PC-9 (cell line): ENCODE measurements at regions not wholly inside any gene's neighbourhood (a gene's known extent, or its start where the extent isn't known, plus 50 kb on each side); places are given as distances from the start of the nearest gene placed in this dataset.

Source experiments
- BruUV-seq: library from RNA; stranded (reverse); fragments of 400-500 nt; replicated peaks from 2 replicates; lab custom pipeline; 2021; lab: Mats Ljungman, UMichigan
- CTCF ChIA-PET: fragments of 300-600 bp; sonication (Branson Sonifier 250); formaldehyde crosslinking; loops from one replicate; lab custom pipeline; 2022; ENCODE audit warnings: antibody characterized with exemption; lab: Charles Lee
- POLR2A ChIA-PET: fragments of 300-600 bp; sonication (Branson Sonifier 250); formaldehyde crosslinking; loops from one replicate; lab custom pipeline; 2022; ENCODE audit warnings: antibody characterized with exemption; ENCODE audit not compliant: unreplicated experiment; lab: Charles Lee
- DNase-seq, 2 experiments: peaks; one replicate each; pipeline versions ENCODE4 v3.0.0 to v3.0.0-alpha.2; 2015 to 2022; ENCODE audit warnings: mixed read lengths in 1 of 2
- H2AFZ ChIP-seq: fragments of 200-600 bp; sonication (generic); 2 replicates; pipeline ENCODE4 v1.8.1; 2017; ENCODE audit warnings: antibody characterized with exemption
- H3F3A ChIP-seq: fragments of 200-600 bp; sonication (generic); 2 replicates; pipeline ENCODE4 v1.8.1; 2017; ENCODE audit warnings: antibody characterized with exemption, mild to moderate bottlenecking, low read depth; ENCODE audit not compliant: insufficient read depth
- H3K27ac ChIP-seq: fragments of 200-600 bp; sonication (generic); 2 replicates; pipeline ENCODE4 v1.6.1; 2016; ENCODE audit warnings: mixed run types
- H3K27me3 ChIP-seq: fragments of 200-600 bp; sonication (generic); 2 replicates; pipeline ENCODE4 v1.6.1; 2016; ENCODE audit warnings: low read depth, mixed run types; ENCODE audit not compliant: insufficient read depth
- H3K36me3 ChIP-seq: fragments of 200-600 bp; sonication (generic); 2 replicates; pipeline ENCODE4 v1.6.1; 2016; ENCODE audit warnings: low read depth, mixed run types
- H3K4me1 ChIP-seq: fragments of 200-600 bp; sonication (generic); replicated peaks from 2 replicates; pipeline ENCODE4 v1.6.1; 2016; ENCODE audit warnings: mixed run types; ENCODE audit not compliant: insufficient read depth
- H3K4me2 ChIP-seq: fragments of 200-600 bp; sonication (generic); 2 replicates; pipeline ENCODE4 v1.6.1; 2017; ENCODE audit warnings: mixed run types
- H3K4me3 ChIP-seq: fragments of 200-600 bp; sonication (generic); 2 replicates; pipeline ENCODE4 v1.6.1; 2016; ENCODE audit warnings: mixed run types
- H3K79me2 ChIP-seq: fragments of 200-600 bp; sonication (generic); 2 replicates; pipeline ENCODE4 v1.6.1; 2017; ENCODE audit warnings: low read depth, mixed run types
- H3K9me2 ChIP-seq: fragments of 200-600 bp; sonication (generic); 2 replicates; pipeline ENCODE4 v1.8.1; 2017; ENCODE audit warnings: mild to moderate bottlenecking; ENCODE audit not compliant: insufficient read depth
- H3K9me3 ChIP-seq: fragments of 200-600 bp; sonication (generic); 2 replicates; pipeline ENCODE4 v1.8.1; 2016; ENCODE audit warnings: low read depth; ENCODE audit not compliant: insufficient read depth
- H4K20me1 ChIP-seq: fragments of 200-600 bp; sonication (generic); 2 replicates; pipeline ENCODE4 v1.8.1; 2017; ENCODE audit not compliant: insufficient read depth
- EZH2 ChIP-seq: fragments of 200-600 bp; sonication (generic); IDR thresholded peaks from 2 replicates; pipeline ENCODE4 v1.8.0; 2017; ENCODE audit warnings: antibody characterized with exemption, low read depth
- intact Hi-C: fragments of 100-400 bp; cut with micrococcal nuclease; formaldehyde crosslinking; loops from one replicate; pipeline ENCODE4 v1.10.0; 2022; ENCODE audit not compliant: unreplicated experiment
- TF ChIP-seq, protein P1 (sequence below): fragments of 200-600 bp; sonication (generic); conservative IDR thresholded peaks from 2 replicates; pipeline ENCODE4 v1.6.1; 2017; ENCODE audit warnings: mixed run types, antibody characterized with exemption, mild to moderate bottlenecking, moderate library complexity

DNA sequence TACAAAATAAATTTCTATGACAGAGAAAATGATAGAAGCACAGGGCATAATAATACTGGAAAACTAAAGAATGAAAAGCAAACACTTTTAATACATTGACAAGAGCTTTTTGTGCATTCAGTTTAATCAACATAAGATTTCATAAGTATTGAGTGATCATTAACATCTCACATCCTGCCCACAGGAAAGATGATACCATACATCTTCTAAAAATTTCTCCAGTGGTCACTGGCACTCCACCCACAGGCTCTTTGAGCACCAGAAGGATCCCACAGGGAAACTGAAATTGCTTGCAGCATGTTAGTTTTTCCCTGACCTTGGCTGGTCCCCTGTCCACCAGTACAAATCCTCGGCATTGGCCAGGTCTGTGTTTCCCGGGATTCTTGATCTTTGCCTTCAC lies 186.0 kb downstream of the CEMIP2 start:
- BruUV-seq: no TSS peak
- TF ChIP-seq, protein P1, sequence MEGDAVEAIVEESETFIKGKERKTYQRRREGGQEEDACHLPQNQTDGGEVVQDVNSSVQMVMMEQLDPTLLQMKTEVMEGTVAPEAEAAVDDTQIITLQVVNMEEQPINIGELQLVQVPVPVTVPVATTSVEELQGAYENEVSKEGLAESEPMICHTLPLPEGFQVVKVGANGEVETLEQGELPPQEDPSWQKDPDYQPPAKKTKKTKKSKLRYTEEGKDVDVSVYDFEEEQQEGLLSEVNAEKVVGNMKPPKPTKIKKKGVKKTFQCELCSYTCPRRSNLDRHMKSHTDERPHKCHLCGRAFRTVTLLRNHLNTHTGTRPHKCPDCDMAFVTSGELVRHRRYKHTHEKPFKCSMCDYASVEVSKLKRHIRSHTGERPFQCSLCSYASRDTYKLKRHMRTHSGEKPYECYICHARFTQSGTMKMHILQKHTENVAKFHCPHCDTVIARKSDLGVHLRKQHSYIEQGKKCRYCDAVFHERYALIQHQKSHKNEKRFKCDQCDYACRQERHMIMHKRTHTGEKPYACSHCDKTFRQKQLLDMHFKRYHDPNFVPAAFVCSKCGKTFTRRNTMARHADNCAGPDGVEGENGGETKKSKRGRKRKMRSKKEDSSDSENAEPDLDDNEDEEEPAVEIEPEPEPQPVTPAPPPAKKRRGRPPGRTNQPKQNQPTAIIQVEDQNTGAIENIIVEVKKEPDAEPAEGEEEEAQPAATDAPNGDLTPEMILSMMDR: no peak
- TF ChIP-seq EZH2: no peak
- H3K4me2 ChIP-seq: no peak overlapping the region

DNA sequence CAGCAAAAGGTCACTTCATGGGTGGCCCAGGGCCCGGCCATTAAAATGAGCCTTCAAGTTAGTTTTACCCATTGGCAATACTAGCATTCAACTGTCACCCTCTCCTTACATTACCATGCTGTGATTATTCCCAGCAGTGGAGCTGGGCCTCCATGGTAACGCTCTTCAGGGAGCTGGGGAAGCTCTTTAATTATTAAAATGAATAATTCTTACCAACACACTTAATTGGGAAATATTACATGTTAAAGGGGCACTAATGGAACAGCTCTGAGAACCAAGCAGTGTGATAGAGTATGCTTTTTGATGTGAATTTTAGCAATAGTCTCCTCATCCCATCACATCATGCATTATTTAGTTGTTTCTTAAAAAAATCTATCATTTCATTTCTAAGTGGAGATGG lies 187.2 kb downstream of the CEMIP2 start:
- Histone ChIP-seq H4K20me1 (no peaks in the 10 kb centered on the region), H3K9me3 (no peaks in the 10 kb centered on the region), H3K36me3 (no peaks in the 10 kb centered on the region), H3K27me3 (no peaks in the 10 kb centered on the region), H3K4me2 (no peak overlapping the region), H3K4me3 (no peak overlapping the region), H2AFZ (no peak overlapping the region), H3K9me2 (no peaks in the 10 kb centered on the region), H3F3A (no peaks in the 10 kb centered on the region), H3K79me2 (no peaks in the 10 kb centered on the region), H3K4me1 (no peaks in the 10 kb centered on the region), H3K27ac (no peak overlapping the region)
- BruUV-seq: no TSS peak
- POLR2A ChIA-PET: interaction anchor here (0.7 kb wide), 1 partner anchor 257 kb away, joined by 25 read pairs; no protein-coding TSS in a partner anchor
- CTCF ChIA-PET: interaction anchor here (0.6 to 0.7 kb wide), 2 partner anchors 729 to 1170 kb away, joined by 5 to 12 read pairs; no protein-coding TSS in a partner anchor
- no peak for TF ChIP-seq EZH2
- TF ChIP-seq, protein P1: no peak
- DNase-seq: no peak
- intact Hi-C loops: no loop called here

More for the DNA sequence above, 186.0 kb downstream of the CEMIP2 start:
- Histone ChIP-seq H3K79me2 (no peaks in the 10 kb centered on the region), H3K4me3 (no peak overlapping the region), H4K20me1 (no peaks in the 10 kb centered on the region), H3K36me3 (no peaks in the 10 kb centered on the region), H3K9me3 (no peaks in the 10 kb centered on the region), H3K9me2 (no peaks in the 10 kb centered on the region), H2AFZ (no peak overlapping the region), H3K27ac (no peak overlapping the region), H3K27me3 (no peaks in the 10 kb centered on the region), H3K4me1 (peaks cover 5% of the 10 kb centered on the region; the same call in 1 of the 2 replicates), H3F3A (no peaks in the 10 kb centered on the region)
- intact Hi-C loops: no loop called here
- ChIA-PET CTCF (no interaction called here), POLR2A (no interaction called here)
- DNase-seq: no peak

DNA sequence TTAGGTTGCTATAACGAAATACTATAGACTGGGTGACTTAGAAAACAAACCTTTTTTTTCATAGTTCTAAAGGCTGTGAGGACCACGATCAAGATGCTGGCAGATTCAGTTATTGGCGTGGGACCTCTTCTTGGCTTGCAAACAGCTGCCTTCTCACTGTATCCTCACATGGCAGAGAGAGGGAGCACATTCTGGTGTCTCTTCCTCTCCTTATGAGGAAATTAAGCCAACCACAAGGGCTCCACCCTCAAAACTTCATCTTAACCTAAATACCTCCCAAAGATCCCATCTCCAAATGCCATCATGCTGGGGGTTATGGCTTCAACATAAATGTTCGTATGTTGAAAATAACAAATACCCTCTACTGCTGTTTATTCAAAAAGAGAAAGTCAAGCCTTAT lies 197.1 kb downstream of the CEMIP2 start:
- BruUV-seq: no TSS peak
- CTCF ChIA-PET: no interaction called here
- Histone ChIP-seq H3F3A (no peaks in the 10 kb centered on the region), H4K20me1 (no peaks in the 10 kb centered on the region), H3K4me1 (no peaks in the 10 kb centered on the region), H3K4me3 (no peak overlapping the region), H3K36me3 (no peaks in the 10 kb centered on the region), H3K79me2 (no peaks in the 10 kb centered on the region), H3K27me3 (no peaks in the 10 kb centered on the region), H2AFZ (no peak overlapping the region), H3K27ac (no peak overlapping the region), H3K4me2 (no peak overlapping the region), H3K9me2 (no peaks in the 10 kb centered on the region), H3K9me3 (no peaks in the 10 kb centered on the region)
- TF ChIP-seq EZH2: no peak
- TF ChIP-seq, protein P1: no peak
- no peak for DNase-seq
- intact Hi-C loops: no loop called here
- POLR2A ChIA-PET: no interaction called here
